DMS114 treated with DMSO at 0.1 percent for 48 hours (cell line): ENCODE measurements at regions not wholly inside any gene's neighbourhood (a gene's known extent, or its start where the extent isn't known, plus 50 kb on each side); places are given as distances from the start of the nearest gene placed in this dataset.

Experiments
- DNase-seq: peaks from one replicate; lab custom pipeline; 2025; ENCODE audit not compliant: unreplicated experiment; lab: John Stamatoyannopoulos, UW

DNA sequence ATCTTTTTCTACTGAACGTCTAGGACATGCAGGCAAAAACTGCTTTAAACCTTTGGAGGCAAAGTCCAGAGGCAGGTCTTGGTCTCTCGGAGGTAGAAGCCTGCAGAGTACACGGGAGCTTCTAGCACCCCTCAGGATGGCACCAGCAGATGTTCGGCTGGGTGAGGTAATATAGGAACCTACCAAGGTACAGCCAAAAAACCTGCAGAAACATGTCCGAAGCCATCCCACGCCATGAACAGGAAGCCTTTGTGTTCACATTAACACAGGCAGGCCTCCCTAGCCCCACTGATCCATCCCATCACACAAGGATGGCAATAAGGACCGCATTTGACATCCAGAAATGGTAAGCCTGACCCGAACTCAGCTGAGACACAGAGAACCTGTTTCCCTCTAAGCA, 157.9 kb upstream of the HES1 start:
- DNase-seq, result no peak

GRCh38 chr3:193978486-193978885, 157.5 kb upstream of the HES1 start:
- no peak for DNase-seq

DNA sequence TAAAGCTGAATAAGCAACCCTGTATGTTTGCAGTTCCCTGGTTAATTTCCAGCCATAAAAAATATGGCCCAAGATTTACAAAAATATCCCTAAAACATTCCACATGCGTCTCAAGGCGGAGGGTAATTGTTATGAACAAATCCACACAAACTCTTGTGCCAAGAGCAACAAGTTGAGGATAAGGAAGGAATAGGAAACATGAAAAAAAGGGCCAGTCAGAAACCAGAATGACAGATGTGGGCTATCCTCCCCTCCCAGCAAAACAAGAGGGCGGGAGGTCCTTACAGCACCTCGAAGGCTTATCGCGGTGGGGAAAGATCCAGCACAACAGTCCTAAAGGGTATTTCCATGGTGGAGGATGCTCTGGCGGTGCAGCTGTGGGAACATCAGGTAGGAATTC, 155.6 kb upstream of the HES1 start:
- no peak for DNase-seq

GRCh38 chr3:193980905-193981304, 155.0 kb upstream of the HES1 start:
- no peak for DNase-seq

- DNase-seq, result no peak
These were observed 154.4 kb upstream of the HES1 start for GRCh38 chr3:193981504-193981903.

DNA sequence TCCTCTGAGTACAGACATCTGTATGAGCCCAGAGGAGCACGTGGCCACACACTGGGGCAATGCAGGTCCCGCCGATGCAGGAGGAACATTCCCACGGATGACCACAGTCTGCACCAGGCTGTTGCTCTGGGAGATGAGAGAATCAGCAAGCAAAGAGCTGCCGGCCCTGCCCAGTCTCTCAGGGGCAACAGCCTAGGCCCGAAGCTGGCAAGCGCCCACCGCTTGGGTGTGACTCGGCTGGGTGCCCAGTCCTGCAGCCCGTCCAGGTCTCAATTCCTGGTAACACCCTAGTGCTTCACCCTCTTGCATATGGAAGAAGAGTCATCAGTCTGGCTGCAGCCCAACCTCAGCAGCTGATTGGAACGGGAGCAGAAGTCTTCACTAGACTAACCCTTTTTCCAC, 153.7 kb upstream of the HES1 start:
- no peak for DNase-seq

DNA sequence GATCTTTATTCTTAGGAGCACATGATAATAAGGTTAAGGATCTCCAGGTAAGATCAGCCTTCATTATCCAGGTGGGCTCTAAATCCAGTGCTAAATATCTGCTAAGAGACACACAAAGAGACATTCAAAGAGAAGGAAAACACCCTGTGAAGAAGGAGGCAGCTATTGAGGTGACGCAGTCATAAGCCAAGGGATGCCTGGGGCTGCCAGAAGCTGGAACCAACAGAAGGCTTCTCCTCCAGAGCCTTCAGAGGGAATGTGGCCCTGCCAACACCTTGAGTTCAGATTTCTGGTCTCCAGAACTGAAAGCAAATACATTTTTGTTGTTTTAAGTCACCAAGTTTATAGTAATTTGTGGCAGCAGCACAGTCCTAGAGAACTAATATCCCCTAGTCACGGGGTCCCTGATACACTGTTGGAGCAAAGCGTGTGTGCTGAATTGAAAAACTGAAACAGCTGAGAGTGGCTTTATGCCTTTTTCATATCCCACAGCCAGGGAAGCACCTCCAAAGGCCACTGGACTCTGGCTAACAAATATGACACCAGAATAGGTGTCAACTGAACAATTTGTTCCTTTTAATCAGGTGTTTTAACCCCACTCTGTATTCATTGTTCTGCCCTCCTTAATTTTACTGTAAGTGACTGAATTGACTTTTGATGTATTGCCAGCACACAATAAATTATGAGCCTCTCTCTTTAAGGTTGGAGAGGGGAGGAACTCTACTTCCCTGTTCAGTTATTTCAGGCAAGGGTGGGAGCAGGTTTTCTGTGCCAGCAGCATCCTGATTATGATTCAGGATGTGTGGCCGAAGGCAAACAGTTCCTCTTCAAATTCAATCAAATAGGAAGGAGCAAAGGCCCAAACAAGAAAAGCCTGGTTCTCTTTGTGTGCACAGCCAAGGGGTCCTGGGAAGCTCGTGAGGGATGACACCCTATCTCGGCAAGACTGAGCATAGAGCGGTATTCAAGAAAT, 151.8 kb upstream of the HES1 start:
- no peak for DNase-seq

- DNase-seq, result no peak
These were observed 151.1 kb upstream of the HES1 start for GRCh38 chr3:193984876-193985275.

- no peak for DNase-seq
These were observed 148.8 kb upstream of the HES1 start for GRCh38 chr3:193987186-193987585.

- no peak for DNase-seq
These were observed 146.8 kb upstream of the HES1 start for GRCh38 chr3:193989186-193989585.

DNA sequence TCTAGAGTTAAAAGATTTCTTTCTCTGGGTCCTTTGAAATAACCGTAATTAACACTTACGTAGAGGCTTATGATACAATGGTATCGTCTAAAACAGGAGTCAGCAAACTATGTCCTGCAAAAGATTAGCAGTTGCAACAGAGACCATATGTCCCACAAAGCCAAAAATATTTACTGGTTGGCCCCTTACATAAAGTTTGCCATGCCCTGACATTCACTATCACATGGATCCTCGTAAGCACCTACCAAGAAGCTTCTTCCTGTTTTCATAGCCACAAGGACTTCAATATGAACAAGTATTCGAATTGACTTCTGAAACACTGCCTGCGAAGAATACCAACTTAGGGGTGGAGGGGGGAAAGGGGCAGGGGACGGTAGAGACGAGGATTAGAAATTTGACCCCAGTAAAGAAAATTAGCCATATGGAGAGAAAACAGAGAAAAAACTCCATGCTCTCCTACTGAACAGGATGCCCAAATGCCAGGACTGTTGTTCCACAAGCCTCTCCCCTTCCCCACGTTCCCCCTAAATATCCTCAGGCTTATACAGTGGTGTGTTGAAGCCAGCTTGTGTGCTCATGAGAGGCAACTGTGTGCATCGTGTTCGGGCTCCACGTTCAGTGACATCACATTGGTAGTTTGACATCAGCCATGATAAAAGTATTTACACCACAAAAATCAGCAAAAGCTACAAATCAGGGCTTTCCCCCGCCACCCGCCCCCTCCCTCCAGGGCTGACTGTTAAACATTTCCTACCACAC, 144.1 kb upstream of the HES1 start:
- DNase-seq, result no peak

- no peak for DNase-seq
These were observed 143.4 kb upstream of the HES1 start for GRCh38 chr3:193992425-193993037.

DNA sequence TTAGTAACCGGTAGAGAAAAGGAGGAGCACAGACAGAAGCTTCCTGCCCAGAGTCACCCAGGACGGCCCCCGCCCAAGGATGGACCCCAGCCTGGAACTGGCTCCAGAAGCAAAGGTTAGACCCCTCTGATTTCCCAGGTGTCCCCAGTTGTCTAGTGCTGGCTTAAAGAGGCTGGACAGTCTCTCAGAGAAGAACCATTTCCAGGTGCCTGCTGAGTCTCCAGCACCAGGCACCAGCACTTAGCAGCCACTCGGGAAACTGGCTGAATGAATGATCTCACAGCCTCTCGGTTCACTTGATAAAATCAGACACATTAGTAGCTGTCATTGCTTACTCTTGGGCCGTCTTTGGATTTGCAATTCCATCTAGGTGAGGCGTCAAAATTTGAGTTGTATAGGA, 139.7 kb upstream of the HES1 start:
- no peak for DNase-seq

DNA sequence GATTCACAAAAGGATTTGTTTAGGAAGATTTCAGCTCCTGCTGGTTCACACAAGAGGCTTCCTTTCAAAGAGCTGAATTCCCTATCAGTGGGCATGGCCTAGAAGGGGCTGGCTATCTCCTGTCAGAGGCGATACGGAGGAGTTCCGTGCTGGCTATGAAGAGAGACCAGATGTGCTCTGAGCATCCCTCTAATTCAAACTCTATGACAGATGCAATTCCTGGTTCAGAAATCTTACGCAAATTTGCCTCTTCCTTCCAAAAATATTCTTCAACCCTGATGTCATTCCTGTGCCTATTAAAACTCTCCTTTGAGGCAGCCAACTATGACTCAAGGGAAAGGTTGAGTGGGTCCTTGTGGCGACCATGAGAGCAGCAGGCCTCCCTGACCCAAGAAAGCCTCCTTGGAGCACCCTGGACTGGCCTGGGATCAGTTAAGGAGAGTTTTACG, 139.3 kb upstream of the HES1 start:
- no peak for DNase-seq

DNA sequence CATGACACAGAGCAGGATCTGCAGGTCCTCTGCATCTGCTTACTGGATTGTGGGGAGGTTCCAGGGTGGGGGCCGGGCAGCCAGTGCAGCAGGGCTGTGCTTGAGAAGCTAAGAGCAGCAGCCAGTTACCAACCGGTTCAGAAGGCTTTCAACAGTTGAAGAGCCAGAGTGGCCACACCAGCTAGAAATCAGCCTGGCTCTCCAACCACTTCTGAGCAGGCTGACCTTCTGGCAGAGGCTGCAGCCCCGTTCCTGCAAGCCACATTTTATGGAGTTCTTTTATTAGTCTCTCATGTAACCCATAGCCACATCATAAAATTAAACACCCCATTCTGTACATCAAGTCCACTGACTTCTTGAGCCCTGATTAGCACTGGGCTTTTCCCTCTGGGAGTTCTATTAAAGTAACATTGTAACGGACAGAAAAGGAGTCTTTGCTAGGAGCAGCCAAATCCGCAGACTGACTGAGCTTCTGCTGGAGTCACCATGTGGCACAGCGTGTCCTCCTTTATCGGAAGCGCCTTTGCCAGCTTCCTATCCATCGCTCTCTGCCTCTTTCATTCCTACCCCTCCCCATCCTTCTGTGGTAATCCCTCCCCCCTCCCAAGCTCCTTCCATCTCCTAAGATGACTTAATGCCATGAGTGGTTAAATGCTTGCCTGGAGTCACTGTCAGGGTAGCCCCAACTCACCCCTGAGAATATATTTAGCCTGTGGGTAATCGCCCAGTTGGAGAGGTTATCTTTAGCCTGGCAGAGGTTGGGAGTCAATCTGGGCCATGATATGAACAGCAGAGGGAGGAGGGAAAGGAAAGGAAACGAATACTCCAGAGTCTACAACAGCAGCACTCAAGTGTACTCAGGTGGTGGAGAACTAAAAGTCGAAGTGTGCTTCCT, 138.5 kb upstream of the HES1 start:
- DNase-seq, result no peak

- DNase-seq, result no peak
These were observed 137.9 kb upstream of the HES1 start for GRCh38 chr3:193998123-193998448.

- DNase-seq, result no peak
These were observed 137.2 kb upstream of the HES1 start for GRCh38 chr3:193998628-193999195.

DNA sequence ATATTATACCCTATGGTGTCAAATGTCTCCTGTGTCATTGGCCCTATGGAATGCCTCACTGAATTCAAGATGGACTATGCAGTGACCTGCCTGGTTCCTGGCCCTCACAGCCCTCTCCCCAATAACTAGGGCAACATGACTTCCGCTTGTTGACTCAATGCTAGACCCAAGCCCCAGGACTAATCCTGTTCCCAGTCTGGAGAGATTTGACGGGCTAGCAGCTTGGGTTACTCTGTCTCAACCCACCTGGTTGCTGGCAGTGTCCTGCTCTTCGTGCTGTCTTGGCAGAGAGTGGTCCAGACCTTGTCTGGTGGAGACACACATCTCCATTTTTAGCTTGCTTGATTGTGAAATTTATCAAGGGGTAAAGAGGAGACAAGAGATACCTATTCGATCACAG, 135.8 kb upstream of the HES1 start:
- no peak for DNase-seq

- DNase-seq, result no peak
These were observed 135.2 kb upstream of the HES1 start for GRCh38 chr3:194000712-194001111.

- DNase-seq, result no peak
These were observed 134.1 kb upstream of the HES1 start for GRCh38 chr3:194001728-194002459.
